PC-3 (cell line): ENCODE measurements at regions not wholly inside any gene's neighbourhood (a gene's known extent, or its start where the extent isn't known, plus 50 kb on each side); places are given as distances from the start of the nearest gene placed in this dataset.

Source experiments
- ATAC-seq: fragments of 200-7000 bp; cut with Tn5 transposase; 2 replicates; pipeline ENCODE4 v1.9.1; 2020; ENCODE audit warnings: mild to moderate bottlenecking, moderate library complexity
- BruUV-seq: library from RNA; stranded (reverse); fragments of 400-500 nt; replicated peaks from 2 replicates; lab custom pipeline; 2021; lab: Mats Ljungman, UMichigan
- CTCF ChIA-PET: fragments of 300-600 bp; sonication (Branson Sonifier 250); formaldehyde crosslinking; loops from one replicate; lab custom pipeline; 2022; ENCODE audit warnings: antibody characterized with exemption; lab: Charles Lee
- POLR2A ChIA-PET: fragments of 300-600 bp; sonication (Branson Sonifier 250); formaldehyde crosslinking; loops from one replicate; lab custom pipeline; 2022; ENCODE audit warnings: antibody characterized with exemption; ENCODE audit not compliant: unreplicated experiment; lab: Charles Lee
- DNase-seq: peaks from one replicate; pipeline ENCODE4 v3.0.0-alpha.2; 2015
- H2AFZ ChIP-seq: fragments of 300-600 bp; sonication (generic); 2 replicates; pipeline ENCODE4 v1.6.0; 2016; ENCODE audit warnings: antibody characterized with exemption, low read length
- H3F3A ChIP-seq: fragments of 300-600 bp; sonication (generic); one replicate; pipeline ENCODE4 v1.6.0; 2017; ENCODE audit warnings: antibody characterized with exemption, low read length, control low read depth, mild to moderate bottlenecking; ENCODE audit not compliant: unreplicated experiment
- H3K27ac ChIP-seq: fragments of 300-600 bp; sonication (generic); 2 replicates; pipeline ENCODE4 v1.5.1; 2016; ENCODE audit warnings: mild to moderate bottlenecking, low read length
- H3K27me3 ChIP-seq: fragments of 300-600 bp; sonication (generic); 2 replicates; pipeline ENCODE4 v1.6.1; 2016; ENCODE audit warnings: low read length, mixed read lengths
- H3K36me3 ChIP-seq: fragments of 300-600 bp; sonication (generic); 2 replicates; pipeline ENCODE4 v1.6.1; 2016; ENCODE audit warnings: low read depth, mixed run types, low read length, mixed read lengths
- H3K4me1 ChIP-seq: fragments of 300-600 bp; sonication (generic); 2 replicates; pipeline ENCODE4 v1.5.1; 2016; ENCODE audit warnings: low read length; ENCODE audit not compliant: insufficient read depth
- H3K4me2 ChIP-seq: fragments of 300-600 bp; sonication (generic); 2 replicates; pipeline ENCODE4 v1.6.0; 2016; ENCODE audit warnings: low read length
- H3K4me3 ChIP-seq: fragments of 300-600 bp; sonication (generic); 2 replicates; pipeline ENCODE4 v1.5.1; 2016; ENCODE audit warnings: mild to moderate bottlenecking, low read length, mixed read lengths
- H3K79me2 ChIP-seq: fragments of 300-600 bp; sonication (generic); 2 replicates; pipeline ENCODE4 v1.6.1; 2017; ENCODE audit warnings: low read length, mixed read lengths
- H3K9ac ChIP-seq: fragments of 300-600 bp; sonication (generic); 2 replicates; pipeline ENCODE4 v1.6.0; 2016; ENCODE audit warnings: mild to moderate bottlenecking, low read length
- H3K9me2 ChIP-seq: fragments of 300-600 bp; sonication (generic); replicated peaks from 2 replicates; pipeline ENCODE4 v1.6.1; 2016; ENCODE audit warnings: mixed run types, low read length, mixed read lengths
- H3K9me3 ChIP-seq: fragments of 300-600 bp; sonication (generic); 2 replicates; pipeline ENCODE4 v1.6.1; 2016; ENCODE audit warnings: low read length, mixed read lengths
- H4K20me1 ChIP-seq: fragments of 300-600 bp; sonication (generic); 2 replicates; pipeline ENCODE4 v1.6.1; 2016; ENCODE audit warnings: low read length, mixed read lengths
- EZH2 ChIP-seq: fragments of 300-600 bp; sonication (generic); IDR thresholded peaks from one replicate; pipeline ENCODE4 v1.6.1; 2017; ENCODE audit warnings: antibody characterized with exemption, mild to moderate bottlenecking, low read length; ENCODE audit not compliant: unreplicated experiment
- EZH2phosphoT487 ChIP-seq: fragments of 300-600 bp; sonication (generic); IDR thresholded peaks from 2 replicates; pipeline ENCODE4 v1.6.1; 2018; ENCODE audit warnings: mild to moderate bottlenecking, antibody characterized with exemption, low read length, borderline replicate concordance
- intact Hi-C: fragments of 100-400 bp; cut with micrococcal nuclease; formaldehyde crosslinking; loops from 2 replicates; pipeline ENCODE4 v1.9.0; 2023
- TF ChIP-seq, protein P1 (sequence below): fragments of 300-600 bp; sonication (generic); conservative IDR thresholded peaks from 2 replicates; pipeline ENCODE4 v1.5.1; 2017; ENCODE audit warnings: antibody characterized with exemption, low read depth, mild to moderate bottlenecking, low read length

DNA sequence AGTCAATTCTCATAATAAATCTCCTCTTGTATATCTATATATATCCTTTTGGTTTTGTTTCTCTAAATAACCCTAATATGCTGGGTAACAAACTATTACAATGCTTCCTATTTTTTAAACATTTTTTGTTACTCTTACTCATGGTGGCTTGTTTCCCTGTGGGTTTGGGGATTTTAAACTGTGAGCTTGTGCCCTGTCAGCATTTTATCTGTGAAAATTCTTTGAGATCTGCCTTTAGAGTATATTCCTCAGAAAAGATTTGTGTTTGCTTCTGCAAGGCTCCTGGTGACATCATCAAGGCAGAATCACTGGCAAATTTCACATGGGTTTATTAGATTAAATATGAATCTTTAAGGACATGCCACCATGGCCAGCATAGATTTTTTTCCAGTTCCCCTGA, 273.6 kb downstream of the LRFN2 start:
- Histone ChIP-seq H3K27me3 (peaks cover 12% of the 10 kb centered on the region; the same call in 1 of the 2 replicates), H3K79me2 (no peaks in the 10 kb centered on the region), H3K36me3 (no peaks in the 10 kb centered on the region), H3K9ac (no peak overlapping the region), H4K20me1 (no peaks in the 10 kb centered on the region), H3K4me1 (no peaks in the 10 kb centered on the region), H3K27ac (no peak overlapping the region), H3K9me2 (no peaks in the 10 kb centered on the region), H2AFZ (no peak overlapping the region), H3K9me3 (no peaks in the 10 kb centered on the region), H3K4me2 (no peak overlapping the region), H3K4me3 (no peak overlapping the region), H3F3A (no peaks in the 10 kb centered on the region)
- no peak for TF ChIP-seq EZH2
- no peak for TF ChIP-seq EZH2phosphoT487
- TF ChIP-seq, protein P1, sequence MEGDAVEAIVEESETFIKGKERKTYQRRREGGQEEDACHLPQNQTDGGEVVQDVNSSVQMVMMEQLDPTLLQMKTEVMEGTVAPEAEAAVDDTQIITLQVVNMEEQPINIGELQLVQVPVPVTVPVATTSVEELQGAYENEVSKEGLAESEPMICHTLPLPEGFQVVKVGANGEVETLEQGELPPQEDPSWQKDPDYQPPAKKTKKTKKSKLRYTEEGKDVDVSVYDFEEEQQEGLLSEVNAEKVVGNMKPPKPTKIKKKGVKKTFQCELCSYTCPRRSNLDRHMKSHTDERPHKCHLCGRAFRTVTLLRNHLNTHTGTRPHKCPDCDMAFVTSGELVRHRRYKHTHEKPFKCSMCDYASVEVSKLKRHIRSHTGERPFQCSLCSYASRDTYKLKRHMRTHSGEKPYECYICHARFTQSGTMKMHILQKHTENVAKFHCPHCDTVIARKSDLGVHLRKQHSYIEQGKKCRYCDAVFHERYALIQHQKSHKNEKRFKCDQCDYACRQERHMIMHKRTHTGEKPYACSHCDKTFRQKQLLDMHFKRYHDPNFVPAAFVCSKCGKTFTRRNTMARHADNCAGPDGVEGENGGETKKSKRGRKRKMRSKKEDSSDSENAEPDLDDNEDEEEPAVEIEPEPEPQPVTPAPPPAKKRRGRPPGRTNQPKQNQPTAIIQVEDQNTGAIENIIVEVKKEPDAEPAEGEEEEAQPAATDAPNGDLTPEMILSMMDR: no peak
- intact Hi-C loops: no loop called here
- no peak for DNase-seq
- BruUV-seq: no TSS peak
- ChIA-PET CTCF (no interaction called here), POLR2A (no interaction called here)
- no peak for ATAC-seq

GRCh38 chr6:40312213-40313015, 274.8 kb downstream of the LRFN2 start:
- intact Hi-C loops: no loop called here
- Histone ChIP-seq H3K27me3 (peaks cover 12% of the 10 kb centered on the region; the same call in 1 of the 2 replicates), H3K4me3 (no peak overlapping the region), H3K79me2 (no peaks in the 10 kb centered on the region), H3K9me3 (no peaks in the 10 kb centered on the region), H4K20me1 (no peaks in the 10 kb centered on the region), H2AFZ (no peak overlapping the region), H3F3A (no peaks in the 10 kb centered on the region), H3K4me2 (no peak overlapping the region), H3K4me1 (no peaks in the 10 kb centered on the region), H3K9me2 (no peaks in the 10 kb centered on the region), H3K36me3 (no peaks in the 10 kb centered on the region), H3K27ac (no peak overlapping the region), H3K9ac (no peak overlapping the region)
- CTCF ChIA-PET: no interaction called here
- POLR2A ChIA-PET: no interaction called here
- no TSS peak for BruUV-seq
- TF ChIP-seq EZH2: no peak
- no peak for TF ChIP-seq EZH2phosphoT487
- TF ChIP-seq, protein P1: no peak
- ATAC-seq (no peak), DNase-seq (no peak)
